ENCODE measurements at regions not wholly inside any gene's neighbourhood (a gene's known extent, or its start where the extent isn't known, plus 50 kb on each side); places are given as distances from the start of the nearest gene placed in this dataset.

GRCh38 chr7:116328161-116328560 lies 117.8 kb downstream of the TES start:
- no peak for ATAC-seq

DNA sequence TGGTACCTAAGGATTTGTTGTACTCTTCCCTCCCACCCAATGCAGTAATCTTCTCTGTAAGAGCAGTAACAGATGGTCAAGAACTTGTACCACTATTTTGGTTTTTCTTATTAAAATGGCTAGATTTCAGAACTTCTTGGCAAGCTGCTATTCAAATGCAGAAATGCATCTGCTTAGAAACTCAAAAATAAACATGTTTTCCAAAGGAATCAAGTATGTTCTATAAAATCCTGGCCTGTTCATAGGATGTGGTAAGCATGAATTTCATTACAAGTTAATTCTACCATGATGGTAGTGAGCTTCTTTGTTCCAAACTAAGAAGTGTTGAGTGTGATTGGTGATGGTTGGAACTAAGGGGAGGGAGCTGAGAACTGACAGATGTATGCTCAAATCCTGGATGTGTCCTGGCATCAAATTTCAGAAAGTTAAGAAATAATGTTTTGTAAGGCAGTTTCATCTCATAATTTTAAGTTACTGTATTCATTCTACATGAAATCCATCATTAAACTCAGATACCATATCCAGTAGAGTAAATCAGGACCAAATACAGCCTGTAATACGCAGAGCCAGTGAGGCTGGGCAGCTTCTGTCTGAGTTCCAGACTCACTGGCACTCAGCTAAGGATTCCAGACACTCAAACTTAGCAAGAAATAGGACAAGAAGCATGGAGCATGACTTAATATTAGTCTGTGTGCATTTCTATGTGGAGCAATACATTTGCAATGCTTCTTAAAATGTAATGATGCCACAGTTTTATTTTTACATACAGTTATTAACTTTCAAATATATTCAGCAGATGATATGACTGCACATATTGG lies 119.6 kb downstream of the TES start:
- peak; percentile 45 for ATAC-seq
- TF ChIP-seq TOX (CRISPR knock-in tag; IDR thresholded peaks at IDR 0.05; ENCODE audit: borderline replicate concordance): no peak
- TF ChIP-seq PATZ1 (CRISPR knock-in tag; IDR thresholded peaks at IDR 0.05; ENCODE audit: borderline replicate concordance): no peak
- TF ChIP-seq ARNTL (CRISPR knock-in tag; IDR thresholded peaks at IDR 0.05; ENCODE audit: borderline replicate concordance, low read depth): no peak
- TF ChIP-seq GLIS3 (CRISPR knock-in tag; IDR thresholded peaks at IDR 0.05): no peak
- no peak for TF ChIP-seq CSRNP3 (CRISPR knock-in tag; IDR thresholded peaks at IDR 0.05)
- no peak for TF ChIP-seq OSR1 (CRISPR knock-in tag; IDR thresholded peaks at IDR 0.05)
- TF ChIP-seq PPARA (CRISPR knock-in tag; IDR thresholded peaks at IDR 0.05; ENCODE audit: borderline replicate concordance): no peak
- TF ChIP-seq BACH2 (CRISPR knock-in tag; IDR thresholded peaks at IDR 0.05; ENCODE audit: borderline replicate concordance): no peak

More at GRCh38 chr7:116328161-116328560, 117.8 kb downstream of the TES start:
- no peak for TF ChIP-seq ESRRG (CRISPR knock-in tag; IDR thresholded peaks at IDR 0.05)
- no peak for TF ChIP-seq ZC3H10 (CRISPR knock-in tag; IDR thresholded peaks at IDR 0.05)
- TF ChIP-seq, protein P1, sequence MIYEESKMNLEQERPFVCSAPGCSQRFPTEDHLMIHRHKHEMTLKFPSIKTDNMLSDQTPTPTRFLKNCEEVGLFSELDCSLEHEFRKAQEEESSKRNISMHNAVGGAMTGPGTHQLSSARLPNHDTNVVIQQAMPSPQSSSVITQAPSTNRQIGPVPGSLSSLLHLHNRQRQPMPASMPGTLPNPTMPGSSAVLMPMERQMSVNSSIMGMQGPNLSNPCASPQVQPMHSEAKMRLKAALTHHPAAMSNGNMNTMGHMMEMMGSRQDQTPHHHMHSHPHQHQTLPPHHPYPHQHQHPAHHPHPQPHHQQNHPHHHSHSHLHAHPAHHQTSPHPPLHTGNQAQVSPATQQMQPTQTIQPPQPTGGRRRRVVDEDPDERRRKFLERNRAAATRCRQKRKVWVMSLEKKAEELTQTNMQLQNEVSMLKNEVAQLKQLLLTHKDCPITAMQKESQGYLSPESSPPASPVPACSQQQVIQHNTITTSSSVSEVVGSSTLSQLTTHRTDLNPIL (CRISPR knock-in tag; IDR thresholded peaks at IDR 0.05; ENCODE audit: low read depth): no peak
- TF ChIP-seq GLIS3 (CRISPR knock-in tag; IDR thresholded peaks at IDR 0.05): no peak
- TF ChIP-seq RARB (CRISPR knock-in tag; IDR thresholded peaks at IDR 0.05): no peak
- no peak for TF ChIP-seq ZFP30 (CRISPR knock-in tag; IDR thresholded peaks at IDR 0.05)
- TF ChIP-seq, protein P2, sequence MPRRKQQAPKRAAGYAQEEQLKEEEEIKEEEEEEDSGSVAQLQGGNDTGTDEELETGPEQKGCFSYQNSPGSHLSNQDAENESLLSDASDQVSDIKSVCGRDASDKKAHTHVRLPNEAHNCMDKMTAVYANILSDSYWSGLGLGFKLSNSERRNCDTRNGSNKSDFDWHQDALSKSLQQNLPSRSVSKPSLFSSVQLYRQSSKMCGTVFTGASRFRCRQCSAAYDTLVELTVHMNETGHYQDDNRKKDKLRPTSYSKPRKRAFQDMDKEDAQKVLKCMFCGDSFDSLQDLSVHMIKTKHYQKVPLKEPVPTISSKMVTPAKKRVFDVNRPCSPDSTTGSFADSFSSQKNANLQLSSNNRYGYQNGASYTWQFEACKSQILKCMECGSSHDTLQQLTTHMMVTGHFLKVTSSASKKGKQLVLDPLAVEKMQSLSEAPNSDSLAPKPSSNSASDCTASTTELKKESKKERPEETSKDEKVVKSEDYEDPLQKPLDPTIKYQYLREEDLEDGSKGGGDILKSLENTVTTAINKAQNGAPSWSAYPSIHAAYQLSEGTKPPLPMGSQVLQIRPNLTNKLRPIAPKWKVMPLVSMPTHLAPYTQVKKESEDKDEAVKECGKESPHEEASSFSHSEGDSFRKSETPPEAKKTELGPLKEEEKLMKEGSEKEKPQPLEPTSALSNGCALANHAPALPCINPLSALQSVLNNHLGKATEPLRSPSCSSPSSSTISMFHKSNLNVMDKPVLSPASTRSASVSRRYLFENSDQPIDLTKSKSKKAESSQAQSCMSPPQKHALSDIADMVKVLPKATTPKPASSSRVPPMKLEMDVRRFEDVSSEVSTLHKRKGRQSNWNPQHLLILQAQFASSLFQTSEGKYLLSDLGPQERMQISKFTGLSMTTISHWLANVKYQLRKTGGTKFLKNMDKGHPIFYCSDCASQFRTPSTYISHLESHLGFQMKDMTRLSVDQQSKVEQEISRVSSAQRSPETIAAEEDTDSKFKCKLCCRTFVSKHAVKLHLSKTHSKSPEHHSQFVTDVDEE (CRISPR knock-in tag; IDR thresholded peaks at IDR 0.05): no peak
- no peak for TF ChIP-seq ARNTL (CRISPR knock-in tag; IDR thresholded peaks at IDR 0.05; ENCODE audit: borderline replicate concordance, low read depth)
- no peak for TF ChIP-seq CSDC2 (CRISPR knock-in tag; IDR thresholded peaks at IDR 0.05)
- TF ChIP-seq CSRNP3 (CRISPR knock-in tag; IDR thresholded peaks at IDR 0.05): no peak
- TF ChIP-seq PPARA (CRISPR knock-in tag; IDR thresholded peaks at IDR 0.05; ENCODE audit: borderline replicate concordance): no peak
- no peak for TF ChIP-seq PATZ1 (CRISPR knock-in tag; IDR thresholded peaks at IDR 0.05; ENCODE audit: borderline replicate concordance)
- TF ChIP-seq ZNF8 (CRISPR knock-in tag; IDR thresholded peaks at IDR 0.05): no peak
- no peak for TF ChIP-seq BACH2 (CRISPR knock-in tag; IDR thresholded peaks at IDR 0.05; ENCODE audit: borderline replicate concordance)
- TF ChIP-seq TCF4 (CRISPR knock-in tag; IDR thresholded peaks at IDR 0.05; ENCODE audit: borderline replicate concordance): no peak
- TF ChIP-seq SNAI2 (CRISPR knock-in tag; IDR thresholded peaks at IDR 0.05): no peak
- TF ChIP-seq OSR1 (CRISPR knock-in tag; IDR thresholded peaks at IDR 0.05): no peak
- no peak for TF ChIP-seq TOX (CRISPR knock-in tag; IDR thresholded peaks at IDR 0.05; ENCODE audit: borderline replicate concordance)

Data from SK-N-SH treated with all-trans-retinoic acid at 6 μM for 48 hours (cell line).